Nephron (organoid): ENCODE measurements at regions not wholly inside any gene's neighbourhood (a gene's known extent, or its start where the extent isn't known, plus 50 kb on each side); places are given as distances from the start of the nearest gene placed in this dataset.
"Not testable (repeated sequence)": the region's sequence is repeated elsewhere in the genome, so short reads cannot be mapped to it uniquely, and the experiment has no call there.

ENCODE experiments used
- H3K27ac Mint-ChIP-seq, 3 experiments: 2 replicates each; pipeline ENCODE4 v1.8.0; 2020; ENCODE audit warnings: mixed read lengths in 3 of 3, mild to moderate bottlenecking in 2 of 3, moderate library complexity in 1 of 3
- H3K27me3 Mint-ChIP-seq: 2 replicates; pipeline ENCODE4 v1.8.0; 2021; ENCODE audit warnings: low read depth, mild to moderate bottlenecking, moderate library complexity, mixed read lengths
- H3K36me3 Mint-ChIP-seq: 2 replicates; pipeline ENCODE4 v1.8.0; 2020; ENCODE audit warnings: low read depth, mixed read lengths
- H3K4me1 Mint-ChIP-seq: 2 replicates; pipeline ENCODE4 v1.8.0; 2020; ENCODE audit warnings: mixed read lengths
- H3K4me3 Mint-ChIP-seq, 3 experiments: 2 replicates each; pipeline ENCODE4 v1.8.0; 2020; ENCODE audit warnings: mild to moderate bottlenecking in 3 of 3, mixed read lengths in 3 of 3, moderate library complexity in 2 of 3
- H3K9me3 Mint-ChIP-seq: 2 replicates; pipeline ENCODE4 v1.8.0; 2020; ENCODE audit warnings: mixed read lengths
- CTCF ChIP-seq, 3 experiments: fragments of 200-600 bp; sonication (generic); IDR thresholded peaks; one replicate each; pipeline ENCODE4 v1.5.0; 2021; ENCODE audit warnings: antibody characterized with exemption in 3 of 3; ENCODE audit not compliant: unreplicated experiment in 3 of 3

- Mint-ChIP-seq H3K27me3 (no peaks in the 10 kb centered on the region), H3K9me3 (peaks cover 2% of the 10 kb centered on the region), H3K36me3 (no peaks in the 10 kb centered on the region), H3K4me1 (no peaks in the 10 kb centered on the region), H3K27ac (no peak overlapping the region), H3K4me3 (no peak overlapping the region)
- TF ChIP-seq CTCF (IDR thresholded peaks at IDR 0.05; ENCODE audit: unreplicated experiment in 3 of 3): no peak
Observed at GRCh38 chr13:53112522-53112921, 83.9 kb downstream of the OLFM4 start.

- peaks cover 21% of the 10 kb centered on the region for H3K4me1 Mint-ChIP-seq
- H3K9me3 Mint-ChIP-seq, H3K36me3 Mint-ChIP-seq, H3K27ac Mint-ChIP-seq, H3K4me3 Mint-ChIP-seq, H3K27me3 Mint-ChIP-seq: not testable (repeated sequence)
Observed at GRCh38 chr13:53117048-53117447, 88.4 kb downstream of the OLFM4 start.

- H3K9me3 Mint-ChIP-seq: peaks cover 10% of the 10 kb centered on the region
- H3K4me1 Mint-ChIP-seq: peaks cover 37% of the 10 kb centered on the region
- H3K27ac Mint-ChIP-seq: peak overlapping the region; percentile 77 to 84 (median 81)
- H3K27me3 Mint-ChIP-seq: no peaks in the 10 kb centered on the region
- no peak overlapping the region for H3K4me3 Mint-ChIP-seq
- TF ChIP-seq CTCF (IDR thresholded peaks at IDR 0.05; ENCODE audit: unreplicated experiment in 3 of 3): no peak
- no peaks in the 10 kb centered on the region for H3K36me3 Mint-ChIP-seq
Observed at GRCh38 chr13:53121131-53121773, 92.6 kb downstream of the OLFM4 start.

- H3K36me3 Mint-ChIP-seq: no peaks in the 10 kb centered on the region
- H3K9me3 Mint-ChIP-seq: peaks cover 7% of the 10 kb centered on the region
- H3K27ac Mint-ChIP-seq: peak overlapping the region; percentile 77 to 84 (median 81)
- TF ChIP-seq CTCF (IDR thresholded peaks at IDR 0.05; ENCODE audit: unreplicated experiment in 3 of 3): no peak
- H3K4me1 Mint-ChIP-seq: peaks cover 43% of the 10 kb centered on the region
- no peak overlapping the region for H3K4me3 Mint-ChIP-seq
- no peaks in the 10 kb centered on the region for H3K27me3 Mint-ChIP-seq
Observed at GRCh38 chr13:53121919-53122318, 93.3 kb downstream of the OLFM4 start.

GRCh38 chr13:53123536-53123935 is 94.9 kb downstream of the OLFM4 start:
- no peak for TF ChIP-seq CTCF (IDR thresholded peaks at IDR 0.05; ENCODE audit: unreplicated experiment in 3 of 3)
- Mint-ChIP-seq H3K36me3 (no peaks in the 10 kb centered on the region), H3K9me3 (peaks cover 2% of the 10 kb centered on the region), H3K4me3 (no peak overlapping the region), H3K4me1 (peaks cover 56% of the 10 kb centered on the region), H3K27me3 (no peaks in the 10 kb centered on the region), H3K27ac (peak overlapping the region in 1 of 3 experiments; percentile 77)

GRCh38 chr13:53124623-53125022 is 96.0 kb downstream of the OLFM4 start:
- no peak for TF ChIP-seq CTCF (IDR thresholded peaks at IDR 0.05; ENCODE audit: unreplicated experiment in 3 of 3)
- H3K27me3 Mint-ChIP-seq: no peaks in the 10 kb centered on the region
- no peaks in the 10 kb centered on the region for H3K36me3 Mint-ChIP-seq
- peaks cover 56% of the 10 kb centered on the region for H3K4me1 Mint-ChIP-seq
- no peaks in the 10 kb centered on the region for H3K9me3 Mint-ChIP-seq
- H3K27ac Mint-ChIP-seq: peak overlapping the region in 1 of 3 experiments; percentile 21
- H3K4me3 Mint-ChIP-seq: no peak overlapping the region
